SH-SY5Y (cell line): ENCODE measurements at regions not wholly inside any gene's neighbourhood (a gene's known extent, or its start where the extent isn't known, plus 50 kb on each side); places are given as distances from the start of the nearest gene placed in this dataset.

Source experiments
- GATA2 ChIP-seq: IDR thresholded peaks from 2 replicates; pipeline ENCODE4 v1.6.1; 2011; ENCODE audit warnings: mild to moderate bottlenecking, low read depth, low read length
- GATA3 ChIP-seq: IDR thresholded peaks from 2 replicates; pipeline ENCODE4 v1.6.1; 2011; ENCODE audit warnings: low read depth, mild to moderate bottlenecking, low read length, moderate library complexity

DNA sequence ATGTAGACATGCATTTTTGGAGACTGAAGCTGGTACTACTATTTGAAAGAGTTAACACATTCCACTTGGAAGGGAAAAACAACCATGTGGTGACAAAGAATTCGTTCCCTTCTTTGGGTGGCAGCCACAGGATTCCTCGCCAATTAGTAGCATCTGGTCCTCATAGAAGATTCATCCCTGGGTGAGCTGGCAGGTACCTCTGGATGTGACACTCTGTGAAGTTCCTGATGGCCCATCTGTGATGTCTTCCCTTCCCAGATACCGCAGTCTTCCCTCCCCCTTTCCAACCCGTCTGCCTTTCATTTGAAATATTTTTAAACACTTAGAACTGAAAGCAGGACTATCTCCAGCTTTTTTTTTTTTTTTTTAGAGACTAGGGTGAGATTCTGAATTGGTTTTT, 569.5 kb downstream of the TYW1 start:
- TF ChIP-seq GATA3 = no peak
- TF ChIP-seq GATA2 = no peak
